ENCODE measurements at regions not wholly inside any gene's neighbourhood (a gene's known extent, or its start where the extent isn't known, plus 50 kb on each side); places are given as distances from the start of the nearest gene placed in this dataset.

DNA sequence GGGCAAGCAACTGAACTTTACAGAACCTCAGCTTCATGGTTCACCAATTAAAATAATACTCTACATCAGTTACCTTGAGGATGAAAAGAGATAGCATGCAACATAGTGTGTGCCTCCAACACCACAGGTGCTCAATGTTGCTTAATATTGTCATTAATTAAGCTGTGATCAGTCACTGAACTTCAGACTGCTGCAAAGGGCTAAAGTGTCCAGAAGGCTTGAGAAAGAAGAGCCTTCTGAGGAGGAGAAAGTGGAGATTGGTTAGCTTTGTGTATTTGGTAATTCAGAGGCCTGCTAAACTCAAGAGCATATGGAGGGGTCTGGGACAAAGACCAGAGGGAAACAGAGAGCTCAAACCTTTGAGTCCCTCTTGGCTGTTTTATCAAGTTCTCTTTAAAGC is 66.3 kb upstream of the SELENOP start:
- no peak for TF ChIP-seq SUZ12 (IDR thresholded peaks at IDR 0.05; ENCODE audit: extremely low read depth, insufficient read depth, insufficient read length)
- TF ChIP-seq YY1 (IDR thresholded peaks at IDR 0.05; ENCODE audit: insufficient read depth, insufficient read length) = no peak
